Dendritic cell treated with granulocyte-macrophage colony-stimulating factor and Interleukin-4, amounts not matched to agents 40 ng/mL and 50 ng/mL, for 4 days (primary cell): ENCODE measurements at regions not wholly inside any gene's neighbourhood (a gene's known extent, or its start where the extent isn't known, plus 50 kb on each side); places are given as distances from the start of the nearest gene placed in this dataset.
"Not testable (repeated sequence)": the region's sequence is repeated elsewhere in the genome, so short reads cannot be mapped to it uniquely, and the experiment has no call there.

Experiments
- H3K27ac Mint-ChIP-seq: one replicate; pipeline ENCODE4 v1.8.0; 2022; ENCODE audit warnings: mild to moderate bottlenecking, mixed read lengths
- H3K27me3 Mint-ChIP-seq: one replicate; pipeline ENCODE4 v1.8.0; 2022; ENCODE audit warnings: mild to moderate bottlenecking, mixed read lengths
- H3K36me3 Mint-ChIP-seq: one replicate; pipeline ENCODE4 v1.8.0; 2022; ENCODE audit warnings: low read depth, mixed read lengths
- H3K4me1 Mint-ChIP-seq: one replicate; pipeline ENCODE4 v1.8.0; 2022; ENCODE audit warnings: low read depth, mixed read lengths
- H3K4me3 Mint-ChIP-seq: one replicate; pipeline ENCODE4 v1.8.0; 2022; ENCODE audit warnings: mild to moderate bottlenecking, moderate library complexity, mixed read lengths
- H3K9me3 Mint-ChIP-seq: one replicate; pipeline ENCODE4 v1.8.0; 2022; ENCODE audit warnings: mixed read lengths
- intact Hi-C: fragments of 100-400 bp; cut with micrococcal nuclease; formaldehyde crosslinking; loops from one replicate; pipeline ENCODE4 v1.15.0; 2022

GRCh38 chr6:81514195-81514594 lies 238.3 kb downstream of the TENT5A start:
- H3K27me3 Mint-ChIP-seq, H3K4me1 Mint-ChIP-seq, H3K27ac Mint-ChIP-seq, H3K4me3 Mint-ChIP-seq, intact Hi-C loops, H3K36me3 Mint-ChIP-seq, H3K9me3 Mint-ChIP-seq: not testable (repeated sequence)

- no peak overlapping the region for H3K27ac Mint-ChIP-seq
- H3K36me3 Mint-ChIP-seq: no peaks in the 10 kb centered on the region
- no peak overlapping the region for H3K4me3 Mint-ChIP-seq
These were observed 241.1 kb downstream of the TENT5A start for GRCh38 chr6:81511423-81511822.

DNA sequence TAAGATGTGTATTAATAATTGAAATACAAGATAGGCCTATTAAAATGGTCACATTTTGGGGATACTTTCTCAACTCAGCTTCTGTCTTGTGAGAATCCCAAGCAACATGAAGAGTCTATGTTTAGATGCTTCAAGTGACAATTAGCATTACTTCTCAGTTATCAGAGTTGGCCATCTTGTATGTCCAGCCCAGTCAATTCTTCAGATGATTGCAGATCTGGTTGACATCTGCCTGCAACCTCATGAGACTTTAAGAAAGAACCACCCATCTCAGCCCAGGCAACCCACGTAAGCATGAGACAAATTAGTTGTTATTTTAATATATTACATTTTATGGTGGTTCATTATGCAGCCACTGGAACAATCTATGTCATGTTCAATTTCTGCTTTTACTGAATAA lies 256.5 kb downstream of the TENT5A start:
- Mint-ChIP-seq H3K4me1 (no peaks in the 10 kb centered on the region), H3K36me3 (no peaks in the 10 kb centered on the region), H3K4me3 (no peak overlapping the region), H3K9me3 (peaks cover 20% of the 10 kb centered on the region), H3K27ac (no peak overlapping the region), H3K27me3 (no peaks in the 10 kb centered on the region)
- intact Hi-C loops: no loop called here

More at GRCh38 chr6:81511423-81511822, 241.1 kb downstream of the TENT5A start:
- H3K4me1 Mint-ChIP-seq: no peaks in the 10 kb centered on the region
- intact Hi-C loops: no loop called here
- no peaks in the 10 kb centered on the region for H3K9me3 Mint-ChIP-seq
- H3K27me3 Mint-ChIP-seq: no peaks in the 10 kb centered on the region

- no peaks in the 10 kb centered on the region for H3K9me3 Mint-ChIP-seq
- no peaks in the 10 kb centered on the region for H3K27me3 Mint-ChIP-seq
- H3K4me1 Mint-ChIP-seq: no peaks in the 10 kb centered on the region
- no peak overlapping the region for H3K27ac Mint-ChIP-seq
- H3K36me3 Mint-ChIP-seq: no peaks in the 10 kb centered on the region
- intact Hi-C loops: no loop called here
- no peak overlapping the region for H3K4me3 Mint-ChIP-seq
These were observed 260.9 kb downstream of the TENT5A start for GRCh38 chr6:81491454-81492101.

GRCh38 chr6:81487489-81487888 lies 265.0 kb downstream of the TENT5A start:
- H3K36me3 Mint-ChIP-seq: no peaks in the 10 kb centered on the region
- no peaks in the 10 kb centered on the region for H3K9me3 Mint-ChIP-seq
- H3K4me1 Mint-ChIP-seq: no peaks in the 10 kb centered on the region
- H3K27ac Mint-ChIP-seq: no peak overlapping the region
- H3K27me3 Mint-ChIP-seq: no peaks in the 10 kb centered on the region
- intact Hi-C loops: no loop called here
- H3K4me3 Mint-ChIP-seq: no peak overlapping the region

- intact Hi-C loops: no loop called here
- H3K4me1 Mint-ChIP-seq: no peaks in the 10 kb centered on the region
- no peak overlapping the region for H3K27ac Mint-ChIP-seq
- no peak overlapping the region for H3K4me3 Mint-ChIP-seq
- H3K9me3 Mint-ChIP-seq: no peaks in the 10 kb centered on the region
- H3K36me3 Mint-ChIP-seq: no peaks in the 10 kb centered on the region
- no peaks in the 10 kb centered on the region for H3K27me3 Mint-ChIP-seq
These were observed 266.2 kb downstream of the TENT5A start for GRCh38 chr6:81486234-81486633.

- H3K36me3 Mint-ChIP-seq: no peaks in the 10 kb centered on the region
- H3K27ac Mint-ChIP-seq: no peak overlapping the region
- no peaks in the 10 kb centered on the region for H3K9me3 Mint-ChIP-seq
- no peak overlapping the region for H3K4me3 Mint-ChIP-seq
- intact Hi-C loops: no loop called here
- no peaks in the 10 kb centered on the region for H3K27me3 Mint-ChIP-seq
- H3K4me1 Mint-ChIP-seq: no peaks in the 10 kb centered on the region
These were observed 267.1 kb downstream of the TENT5A start for GRCh38 chr6:81485395-81485794.

GRCh38 chr6:81484251-81484650 lies 268.2 kb downstream of the TENT5A start:
- intact Hi-C loops: no loop called here
- H3K4me1 Mint-ChIP-seq: no peaks in the 10 kb centered on the region
- H3K4me3 Mint-ChIP-seq: no peak overlapping the region
- no peak overlapping the region for H3K27ac Mint-ChIP-seq
- no peaks in the 10 kb centered on the region for H3K9me3 Mint-ChIP-seq
- no peaks in the 10 kb centered on the region for H3K36me3 Mint-ChIP-seq
- no peaks in the 10 kb centered on the region for H3K27me3 Mint-ChIP-seq

GRCh38 chr6:81480139-81480538 lies 272.3 kb downstream of the TENT5A start:
- no peaks in the 10 kb centered on the region for H3K9me3 Mint-ChIP-seq

DNA sequence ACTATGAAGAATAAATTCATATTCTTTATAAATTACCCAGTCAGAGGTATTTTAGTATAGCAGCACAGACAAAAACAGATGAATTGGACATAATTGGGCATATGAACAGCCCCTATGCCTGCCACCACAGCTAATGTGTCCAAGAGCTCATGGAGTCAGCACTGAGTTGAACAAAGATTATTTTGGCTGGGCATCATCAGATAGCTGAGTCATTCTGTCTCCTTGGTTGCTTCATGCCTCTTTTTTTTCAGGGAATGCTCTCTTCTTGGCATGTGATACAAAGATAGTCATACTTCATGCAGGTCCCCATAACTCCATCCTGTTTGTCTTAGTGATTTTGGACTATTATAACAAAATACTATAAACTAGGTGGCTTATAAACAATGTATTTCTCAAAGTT lies 275.6 kb downstream of the TENT5A start:
- no peaks in the 10 kb centered on the region for H3K9me3 Mint-ChIP-seq
- H3K27ac Mint-ChIP-seq: no peak overlapping the region
- H3K4me3 Mint-ChIP-seq: no peak overlapping the region
- H3K36me3 Mint-ChIP-seq: no peaks in the 10 kb centered on the region
- intact Hi-C loops: no loop called here
- H3K4me1 Mint-ChIP-seq: no peaks in the 10 kb centered on the region
- H3K27me3 Mint-ChIP-seq: no peaks in the 10 kb centered on the region

More at GRCh38 chr6:81480139-81480538, 272.3 kb downstream of the TENT5A start:
- intact Hi-C loops: no loop called here
- Mint-ChIP-seq H3K4me3 (no peak overlapping the region), H3K4me1 (no peaks in the 10 kb centered on the region), H3K36me3 (no peaks in the 10 kb centered on the region), H3K27me3 (no peaks in the 10 kb centered on the region), H3K27ac (no peak overlapping the region)

DNA sequence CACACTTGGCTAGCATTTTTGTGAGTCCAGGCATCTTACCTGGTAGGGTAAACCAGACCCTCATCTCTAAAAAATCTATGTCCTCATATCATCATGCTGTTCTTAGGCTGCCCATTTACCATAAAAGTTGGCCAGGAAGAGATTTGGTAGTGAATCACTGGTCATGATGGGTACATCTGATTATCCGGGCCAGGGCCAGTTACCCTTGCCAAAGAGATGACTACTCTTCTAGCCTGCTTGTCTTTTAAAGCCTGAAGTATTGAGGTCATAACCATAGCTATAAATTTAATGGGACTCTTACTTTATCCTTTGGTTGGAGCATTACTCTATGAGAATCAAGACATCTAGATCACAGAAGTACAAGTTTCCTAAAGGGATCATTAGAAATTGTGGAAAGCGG lies 276.8 kb downstream of the TENT5A start:
- intact Hi-C loops: no loop called here
- Mint-ChIP-seq H3K4me3 (no peak overlapping the region), H3K27ac (no peak overlapping the region), H3K27me3 (no peaks in the 10 kb centered on the region), H3K4me1 (no peaks in the 10 kb centered on the region), H3K9me3 (no peaks in the 10 kb centered on the region), H3K36me3 (no peaks in the 10 kb centered on the region)

DNA sequence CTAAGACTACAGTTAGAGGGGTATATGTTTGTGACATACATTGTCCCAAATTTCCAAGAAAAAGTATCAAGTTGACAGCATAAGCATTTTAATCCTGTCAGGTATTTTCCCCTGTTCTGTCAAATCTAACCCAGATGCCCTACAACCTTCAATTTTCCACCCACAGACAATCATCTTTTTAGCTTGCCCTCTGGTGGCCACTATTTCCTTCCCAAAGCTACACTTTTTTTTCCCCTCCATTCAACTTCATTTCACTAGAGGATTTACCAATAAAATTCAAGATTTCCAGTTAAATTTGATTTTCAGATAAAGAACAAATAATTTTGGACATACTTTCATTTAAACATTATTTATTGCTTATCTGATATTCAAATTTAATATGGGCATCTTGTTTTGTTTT lies 286.6 kb downstream of the TENT5A start:
- intact Hi-C loops: no loop called here
- no peaks in the 10 kb centered on the region for H3K9me3 Mint-ChIP-seq
- H3K27me3 Mint-ChIP-seq: no peaks in the 10 kb centered on the region
- H3K4me1 Mint-ChIP-seq: no peaks in the 10 kb centered on the region
- no peaks in the 10 kb centered on the region for H3K36me3 Mint-ChIP-seq
- H3K4me3 Mint-ChIP-seq: no peak overlapping the region
- H3K27ac Mint-ChIP-seq: no peak overlapping the region

- intact Hi-C loops: no loop called here
- H3K27ac Mint-ChIP-seq: no peak overlapping the region
- no peak overlapping the region for H3K4me3 Mint-ChIP-seq
- H3K9me3 Mint-ChIP-seq: no peaks in the 10 kb centered on the region
- H3K4me1 Mint-ChIP-seq: no peaks in the 10 kb centered on the region
- H3K27me3 Mint-ChIP-seq: no peaks in the 10 kb centered on the region
- H3K36me3 Mint-ChIP-seq: no peaks in the 10 kb centered on the region
These were observed 296.1 kb downstream of the TENT5A start for GRCh38 chr6:81456416-81456815.

- Mint-ChIP-seq H3K36me3 (no peaks in the 10 kb centered on the region), H3K27me3 (no peaks in the 10 kb centered on the region), H3K4me3 (no peak overlapping the region), H3K4me1 (no peaks in the 10 kb centered on the region), H3K9me3 (no peaks in the 10 kb centered on the region), H3K27ac (no peak overlapping the region)
- intact Hi-C loops: no loop called here
These were observed 296.8 kb downstream of the TENT5A start for GRCh38 chr6:81455641-81456040.

- Mint-ChIP-seq H3K36me3 (no peaks in the 10 kb centered on the region), H3K9me3 (no peaks in the 10 kb centered on the region), H3K4me1 (no peaks in the 10 kb centered on the region)
These were observed 300.7 kb downstream of the TENT5A start for GRCh38 chr6:81451787-81452186.

More at GRCh38 chr6:81451787-81452186, 300.7 kb downstream of the TENT5A start:
- intact Hi-C loops: no loop called here
- no peak overlapping the region for H3K4me3 Mint-ChIP-seq
- no peaks in the 10 kb centered on the region for H3K27me3 Mint-ChIP-seq
- no peak overlapping the region for H3K27ac Mint-ChIP-seq
